K562 (cell line): ENCODE measurements at regions not wholly inside any gene's neighbourhood (a gene's known extent, or its start where the extent isn't known, plus 50 kb on each side); places are given as distances from the start of the nearest gene placed in this dataset.

Source experiments
- CCAR2 ChIP-seq: fragments of 200-400 bp; formaldehyde crosslinking; IDR thresholded peaks from 2 replicates; pipeline ENCODE4 v1.6.1; 2017; ENCODE audit warnings: mild to moderate bottlenecking, low read depth, low read length
- GATAD2B ChIP-seq: fragments of 450-650 bp; IDR thresholded peaks from 2 replicates; pipeline ENCODE4 v1.6.1; 2017; ENCODE audit warnings: mild to moderate bottlenecking, borderline replicate concordance
- HDAC2 ChIP-seq: fragments of 450-650 bp; IDR thresholded peaks from 2 replicates; pipeline ENCODE4 v1.6.1; 2016; ENCODE audit warnings: mild to moderate bottlenecking
- MEF2A ChIP-seq: IDR thresholded peaks from 2 replicates; pipeline ENCODE4 v1.6.1; 2011; ENCODE audit warnings: low read depth, mild to moderate bottlenecking, low read length, moderate library complexity; ENCODE audit not compliant: control insufficient read depth
- PHTF2 ChIP-seq: fragments of 250-450 bp; sonication (Bioruptor Pico); IDR thresholded peaks from 2 replicates; pipeline ENCODE4 v1.5.0; 2021; ENCODE audit warnings: mild to moderate bottlenecking
- PML ChIP-seq: IDR thresholded peaks from 2 replicates; pipeline ENCODE4 v1.6.1; 2012; ENCODE audit warnings: low read length, inconsistent platforms
- TARDBP ChIP-seq: fragments of 450-650 bp; IDR thresholded peaks from 2 replicates; pipeline ENCODE4 v1.6.1; 2016
- TF ChIP-seq, protein P1 (sequence below), 3 experiments: IDR thresholded peaks in 2 of 3; conservative IDR thresholded peaks in 1 of 3; 2 replicates each; pipeline ENCODE4 v1.5.1; 2011 to 2012; ENCODE audit warnings: low read length in 3 of 3, mild to moderate bottlenecking in 3 of 3, control low read depth in 2 of 3, improper control_type of control experiment in 1 of 3, inconsistent platforms in 1 of 3, low read depth in 1 of 3, mixed read lengths in 1 of 3, moderate library complexity in 1 of 3; ENCODE audit not compliant: insufficient read depth in 2 of 3

DNA sequence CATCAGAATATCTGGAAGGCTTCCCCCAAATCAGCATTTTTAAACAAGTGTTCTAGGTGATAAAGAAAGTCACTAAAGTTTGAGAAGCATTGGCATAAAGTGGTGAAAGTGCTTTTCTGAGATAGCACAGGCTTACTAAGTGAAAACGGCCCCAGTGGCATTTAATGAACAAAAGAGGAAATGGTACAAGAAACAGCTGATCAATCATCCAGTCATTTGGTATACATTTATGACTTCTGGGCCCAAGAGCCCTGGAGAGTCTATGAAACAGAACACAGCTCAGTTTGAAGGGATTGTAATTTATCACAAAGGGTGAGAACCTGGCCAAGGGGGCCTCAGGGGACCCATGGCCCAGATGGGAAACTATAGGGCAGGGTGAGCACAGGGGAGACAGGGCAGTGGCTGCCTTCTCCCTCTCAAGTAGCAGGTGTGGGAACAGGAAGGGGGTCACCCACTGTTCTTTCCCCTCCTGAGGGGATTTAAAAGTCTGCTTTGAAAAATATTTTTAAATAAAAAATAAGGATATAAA lies 265.5 kb upstream of the ROPN1 start:
- TF ChIP-seq, protein P1, sequence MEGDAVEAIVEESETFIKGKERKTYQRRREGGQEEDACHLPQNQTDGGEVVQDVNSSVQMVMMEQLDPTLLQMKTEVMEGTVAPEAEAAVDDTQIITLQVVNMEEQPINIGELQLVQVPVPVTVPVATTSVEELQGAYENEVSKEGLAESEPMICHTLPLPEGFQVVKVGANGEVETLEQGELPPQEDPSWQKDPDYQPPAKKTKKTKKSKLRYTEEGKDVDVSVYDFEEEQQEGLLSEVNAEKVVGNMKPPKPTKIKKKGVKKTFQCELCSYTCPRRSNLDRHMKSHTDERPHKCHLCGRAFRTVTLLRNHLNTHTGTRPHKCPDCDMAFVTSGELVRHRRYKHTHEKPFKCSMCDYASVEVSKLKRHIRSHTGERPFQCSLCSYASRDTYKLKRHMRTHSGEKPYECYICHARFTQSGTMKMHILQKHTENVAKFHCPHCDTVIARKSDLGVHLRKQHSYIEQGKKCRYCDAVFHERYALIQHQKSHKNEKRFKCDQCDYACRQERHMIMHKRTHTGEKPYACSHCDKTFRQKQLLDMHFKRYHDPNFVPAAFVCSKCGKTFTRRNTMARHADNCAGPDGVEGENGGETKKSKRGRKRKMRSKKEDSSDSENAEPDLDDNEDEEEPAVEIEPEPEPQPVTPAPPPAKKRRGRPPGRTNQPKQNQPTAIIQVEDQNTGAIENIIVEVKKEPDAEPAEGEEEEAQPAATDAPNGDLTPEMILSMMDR (IDR thresholded peaks at IDR 0.05 in 2 of 3, conservative IDR thresholded peaks at IDR 0.05 in 1 of 3; ENCODE audit: insufficient read depth in 2 of 3, low read depth in 1 of 3, low read length in 3 of 3) = no peak
- TF ChIP-seq MEF2A (no peak), GATAD2B (no peak), TARDBP (no peak), CCAR2 (no peak), HDAC2 (no peak), PML (no peak), PHTF2 (CRISPR knock-in tag) (no peak)
